NCI-H748 (cell line): ENCODE measurements at regions not wholly inside any gene's neighbourhood (a gene's known extent, or its start where the extent isn't known, plus 50 kb on each side); places are given as distances from the start of the nearest gene placed in this dataset.
"Not testable (repeated sequence)": the region's sequence is repeated elsewhere in the genome, so short reads cannot be mapped to it uniquely, and the experiment has no call there.

Experiments used
- DNase-seq: peaks from one replicate; lab custom pipeline; 2025; ENCODE audit not compliant: unreplicated experiment; lab: John Stamatoyannopoulos, UW

DNA sequence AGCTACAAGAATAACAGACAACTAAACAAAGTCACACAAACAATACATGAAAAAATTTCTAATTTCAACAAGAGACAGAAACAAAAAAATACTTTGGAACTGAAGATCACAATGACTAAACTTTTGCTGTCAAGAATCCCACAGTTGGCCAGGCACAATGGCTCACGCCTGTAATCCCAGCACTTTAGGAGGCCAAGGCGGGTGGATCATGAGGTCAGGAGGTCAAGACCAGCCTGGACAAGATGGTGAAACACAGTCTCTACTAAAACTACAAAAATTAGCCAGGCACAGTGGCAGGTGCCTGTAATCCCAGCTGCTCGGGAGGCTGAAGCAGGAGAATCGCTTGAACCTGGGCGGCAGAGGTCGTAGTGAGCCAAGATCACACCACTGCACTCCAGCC, 861.6 kb downstream of the UQCRFS1 start:
- DNase-seq: not testable (repeated sequence)

DNA sequence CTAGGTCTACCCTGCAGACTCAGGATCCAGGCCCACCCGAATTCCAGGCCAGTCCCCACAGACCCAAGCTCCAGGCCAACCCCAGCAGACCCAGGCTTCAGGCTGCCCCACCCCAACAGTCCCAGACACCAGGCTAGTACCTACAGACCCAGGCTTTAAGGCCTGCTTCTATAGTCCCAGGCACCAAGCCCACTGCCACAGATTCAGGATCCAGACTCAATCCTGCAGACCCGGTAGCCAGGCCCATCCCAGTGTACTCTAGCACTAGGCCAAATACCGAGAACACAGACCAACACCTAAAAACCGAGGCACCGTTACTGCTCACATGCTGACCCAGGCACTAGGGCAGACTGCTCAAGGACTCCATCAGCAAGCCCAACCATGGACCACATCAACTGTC, 862.3 kb downstream of the UQCRFS1 start:
- no peak for DNase-seq

DNA sequence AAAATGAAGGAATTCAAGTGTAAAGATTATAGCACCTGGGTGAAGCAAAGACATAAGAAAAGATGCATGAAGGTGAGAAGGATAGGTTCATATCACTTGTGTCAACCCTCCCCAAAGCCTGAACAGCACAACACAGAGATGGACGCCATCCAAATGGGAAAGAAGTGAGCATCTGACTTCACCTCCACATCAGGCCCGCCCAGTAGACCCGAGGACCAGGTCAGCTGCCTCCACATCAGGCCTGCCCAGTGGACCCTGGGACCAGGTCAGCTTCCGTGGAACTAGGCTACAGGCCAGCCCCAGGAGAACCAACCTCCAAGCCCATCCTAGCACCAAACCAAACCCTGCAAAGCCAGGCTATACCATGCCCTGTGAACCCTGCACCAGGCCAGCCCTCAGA, 862.9 kb downstream of the UQCRFS1 start:
- no peak for DNase-seq

DNA sequence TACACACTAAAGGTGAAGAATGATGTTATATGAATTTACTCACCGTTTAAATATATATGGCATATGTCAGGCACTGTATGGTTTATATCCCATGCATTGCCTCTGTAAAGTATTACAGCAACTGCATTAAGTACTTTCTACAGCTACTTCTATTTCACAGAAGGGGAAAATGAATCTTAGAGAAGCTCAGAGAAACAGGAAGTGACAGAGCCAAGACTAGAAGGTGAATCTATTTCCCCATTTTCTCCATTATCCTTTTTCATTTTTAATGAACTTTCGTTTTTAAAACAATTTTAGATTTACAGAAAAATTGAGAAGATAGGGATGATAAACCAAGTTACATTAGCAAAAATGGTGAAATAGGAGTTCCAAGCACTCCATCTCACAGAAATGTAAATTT, 863.3 kb downstream of the UQCRFS1 start:
- no peak for DNase-seq

DNA sequence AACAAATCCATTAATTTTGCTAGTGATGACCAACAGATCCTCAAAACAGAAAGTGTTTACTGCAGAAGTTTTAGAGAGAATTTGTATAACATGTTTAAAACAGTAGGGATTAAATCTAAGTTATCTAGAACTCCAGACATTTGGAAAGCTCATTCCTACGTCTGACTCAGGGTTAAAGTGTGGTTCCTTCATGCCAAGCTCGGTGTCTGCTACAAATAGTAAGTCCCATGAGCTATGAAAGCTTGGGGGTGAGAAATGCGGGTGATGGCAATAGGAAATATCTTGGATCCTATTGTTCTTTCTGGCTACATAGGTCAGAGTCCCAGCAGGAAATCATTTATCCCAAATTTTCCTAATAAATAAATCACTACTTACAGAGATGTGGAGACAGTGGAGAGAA, 867.1 kb downstream of the UQCRFS1 start:
- no peak for DNase-seq

DNA sequence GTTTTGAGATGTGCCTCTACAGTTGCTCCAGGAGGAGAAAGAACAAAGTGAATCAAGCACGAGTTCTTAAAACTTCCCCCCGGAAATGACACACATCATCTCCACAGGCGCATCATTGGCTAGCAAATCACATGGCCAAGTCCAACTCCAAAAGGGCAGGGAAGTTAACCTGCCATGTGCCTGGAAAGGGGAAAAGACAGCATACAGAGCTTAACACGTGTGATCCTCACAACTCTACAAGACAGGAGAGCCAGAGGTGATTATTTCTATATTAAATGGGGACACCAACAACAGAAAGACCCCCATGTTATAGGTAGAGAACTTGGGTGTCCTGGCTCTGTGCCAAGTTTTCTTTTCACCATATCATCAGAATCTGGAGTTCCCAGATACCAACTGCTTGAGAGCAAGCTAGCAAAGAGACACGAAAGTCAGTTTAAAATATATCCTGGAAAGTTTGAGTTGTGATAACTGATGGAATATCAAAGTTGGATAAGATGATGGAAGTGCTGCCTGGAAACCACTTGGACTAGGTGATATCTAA, 871.1 kb downstream of the UQCRFS1 start:
- DNase-seq: no peak

DNA sequence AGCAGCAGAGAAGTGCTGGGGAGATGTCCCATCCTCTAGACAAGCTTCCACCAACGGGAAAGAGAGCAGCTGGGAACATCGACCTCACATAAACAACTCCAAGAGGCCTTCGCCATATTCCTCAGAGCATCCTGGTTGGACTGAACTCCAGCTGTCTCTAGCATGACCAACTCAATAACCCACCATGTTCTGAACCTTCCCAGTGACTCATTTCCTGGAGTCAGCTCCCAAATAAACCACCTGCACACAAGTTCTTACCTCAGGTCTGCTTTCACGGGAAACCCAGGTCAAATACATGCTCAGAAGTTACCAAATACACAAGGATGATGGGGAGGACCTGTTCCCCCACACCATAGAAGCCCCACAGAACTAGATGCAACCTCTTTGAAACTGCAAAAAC, 878.5 kb downstream of the UQCRFS1 start:
- no peak for DNase-seq

DNA sequence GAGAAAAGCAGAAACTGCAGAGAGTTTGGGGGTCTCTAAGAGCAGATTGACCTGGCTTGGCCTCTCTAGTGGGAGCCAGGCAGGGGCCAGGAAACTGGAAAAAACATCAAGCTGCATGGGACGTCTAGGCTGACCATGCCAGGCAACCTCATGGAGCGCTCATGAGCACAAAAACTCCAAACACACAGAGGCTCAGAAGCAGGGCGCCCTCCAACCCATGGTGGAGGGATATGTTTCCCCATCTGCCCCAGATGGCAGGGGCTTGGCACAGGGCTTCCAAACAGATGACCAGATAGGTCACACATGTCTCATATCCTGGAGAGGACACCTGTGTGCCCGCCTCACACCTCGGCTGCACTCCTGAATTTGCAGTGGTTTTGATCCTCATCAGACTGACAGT, 879.0 kb downstream of the UQCRFS1 start:
- no peak for DNase-seq

DNA sequence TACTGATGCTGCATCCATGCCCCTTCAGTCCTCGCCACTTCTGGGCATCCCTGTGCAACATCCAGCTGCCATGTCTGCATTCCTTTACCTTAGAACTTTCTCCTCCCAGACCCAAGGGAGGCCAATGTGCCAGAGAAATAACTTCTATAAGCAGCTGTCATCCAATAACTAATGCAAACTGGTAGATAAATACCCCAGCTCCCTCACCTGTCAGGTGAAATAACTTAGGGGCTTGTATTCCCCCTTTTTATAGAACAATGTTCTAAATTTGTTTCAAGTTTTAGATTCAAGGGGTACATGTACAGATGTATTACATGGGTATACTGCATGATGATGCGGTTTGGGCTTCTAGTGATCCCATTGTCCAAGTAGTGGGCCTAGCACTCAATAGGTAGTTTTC, 880.1 kb downstream of the UQCRFS1 start:
- no peak for DNase-seq

DNA sequence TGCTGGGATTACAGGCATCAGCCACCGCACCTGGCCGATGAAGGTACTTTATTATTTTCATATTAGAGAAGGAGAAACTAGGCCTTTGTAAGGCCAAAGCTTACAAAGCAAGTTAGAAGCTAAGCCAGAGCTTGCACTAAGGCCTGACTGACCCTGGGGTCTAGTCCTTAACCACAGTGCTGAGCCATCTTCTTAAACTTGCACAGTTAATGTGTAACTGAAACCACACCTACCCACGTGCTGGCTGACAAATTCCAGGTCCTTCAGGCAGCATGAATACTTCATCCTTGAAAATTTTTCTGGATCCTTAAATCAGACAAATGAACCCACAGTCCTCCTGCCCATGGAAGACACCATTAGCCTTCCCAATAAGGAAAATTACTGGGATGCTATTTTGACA, 880.6 kb downstream of the UQCRFS1 start:
- DNase-seq: no peak

DNA sequence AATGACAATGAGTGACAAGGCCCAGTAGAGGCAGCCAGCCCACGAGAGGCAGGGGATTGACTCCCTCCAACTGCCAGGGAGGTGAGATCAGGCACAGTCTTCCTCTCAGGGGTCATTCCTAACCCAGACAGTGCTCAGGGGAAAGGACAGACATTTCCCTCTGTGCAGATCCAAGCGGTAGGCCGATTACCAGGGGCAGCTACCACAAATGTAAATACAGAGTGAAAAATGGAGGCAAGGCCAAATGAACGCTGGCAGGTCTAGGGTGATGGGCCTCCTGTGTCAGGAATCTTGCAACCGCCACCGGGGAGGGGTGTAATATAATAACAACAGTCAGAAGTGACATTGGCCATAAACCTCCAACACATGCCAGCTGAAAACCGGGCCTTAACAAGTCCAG, 881.4 kb downstream of the UQCRFS1 start:
- DNase-seq: no peak

DNA sequence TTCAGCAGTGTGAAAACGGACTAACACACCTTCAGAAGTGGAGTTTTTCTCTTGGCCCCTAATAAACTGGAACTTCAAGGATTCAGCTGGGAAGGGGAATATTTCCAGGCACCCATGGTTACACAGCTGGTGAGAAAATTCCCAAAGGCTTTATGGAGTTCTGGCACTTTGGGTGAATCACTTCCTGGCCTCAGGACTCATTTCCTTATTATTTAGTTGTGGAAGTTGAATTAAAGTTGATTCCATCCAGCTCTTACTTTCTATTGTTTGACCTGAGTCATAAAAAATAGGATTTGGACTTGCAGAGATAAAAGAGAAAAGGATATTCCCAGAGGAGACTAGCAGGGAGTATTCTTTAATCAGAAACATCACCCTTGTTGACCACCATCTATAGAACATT, 882.1 kb downstream of the UQCRFS1 start:
- no peak for DNase-seq

DNA sequence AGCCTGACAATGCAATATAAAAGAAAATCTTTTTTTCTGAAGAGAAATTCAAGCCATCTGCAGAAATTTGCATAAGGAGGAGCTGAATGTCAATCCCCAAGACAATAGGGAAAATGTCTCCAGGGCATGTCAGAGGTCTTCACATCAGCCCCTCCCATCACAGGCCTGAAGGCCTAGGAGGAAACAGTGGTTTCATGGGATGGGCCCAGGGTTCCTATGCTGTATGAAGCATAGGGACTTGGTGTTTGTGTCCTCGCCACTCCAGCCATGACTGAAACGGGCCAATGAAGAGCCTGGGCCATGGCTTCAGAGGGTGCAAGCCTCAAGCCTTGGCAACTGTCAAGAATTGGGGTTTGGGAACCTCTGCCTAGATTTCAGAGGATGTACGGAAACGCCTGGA, 883.5 kb downstream of the UQCRFS1 start:
- no peak for DNase-seq

DNA sequence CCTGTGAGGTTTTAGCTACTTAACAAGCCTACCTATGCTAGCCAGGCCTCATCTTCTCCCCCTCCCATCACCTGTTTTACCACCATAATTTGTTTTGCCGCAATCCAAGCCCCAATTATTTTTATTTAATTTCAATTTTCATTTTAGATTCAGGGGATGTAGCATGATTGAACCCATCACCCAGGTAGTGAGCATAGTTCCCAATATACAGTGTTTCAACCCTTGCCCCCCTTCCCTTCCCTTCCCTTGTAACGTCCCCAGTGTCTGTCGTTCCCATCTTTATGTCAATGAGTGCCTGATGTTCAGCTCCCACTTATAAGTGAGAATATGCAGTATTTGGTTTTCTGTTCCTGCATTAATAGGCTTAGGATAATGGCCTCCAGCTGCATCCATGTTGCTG, 885.0 kb downstream of the UQCRFS1 start:
- DNase-seq: no peak

DNA sequence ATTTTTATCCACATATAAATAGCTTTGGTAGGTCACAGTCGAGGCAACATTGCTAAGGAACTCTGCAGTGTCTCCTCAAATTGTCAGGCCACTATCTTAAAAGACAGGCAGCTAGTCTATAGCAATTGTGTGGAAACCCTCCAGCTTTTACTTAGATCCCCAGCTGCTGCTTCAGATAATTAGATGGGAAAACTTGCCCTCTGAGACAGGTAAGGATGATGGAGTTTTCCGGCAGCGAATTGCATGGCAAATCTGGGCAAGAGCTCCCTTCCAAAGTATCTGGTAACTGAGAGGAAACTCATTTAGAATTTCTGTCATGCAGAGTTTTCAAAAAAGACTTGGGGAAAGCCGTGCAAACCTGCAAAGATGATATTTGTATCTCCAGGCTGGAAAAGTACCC, 886.2 kb downstream of the UQCRFS1 start:
- no peak for DNase-seq

DNA sequence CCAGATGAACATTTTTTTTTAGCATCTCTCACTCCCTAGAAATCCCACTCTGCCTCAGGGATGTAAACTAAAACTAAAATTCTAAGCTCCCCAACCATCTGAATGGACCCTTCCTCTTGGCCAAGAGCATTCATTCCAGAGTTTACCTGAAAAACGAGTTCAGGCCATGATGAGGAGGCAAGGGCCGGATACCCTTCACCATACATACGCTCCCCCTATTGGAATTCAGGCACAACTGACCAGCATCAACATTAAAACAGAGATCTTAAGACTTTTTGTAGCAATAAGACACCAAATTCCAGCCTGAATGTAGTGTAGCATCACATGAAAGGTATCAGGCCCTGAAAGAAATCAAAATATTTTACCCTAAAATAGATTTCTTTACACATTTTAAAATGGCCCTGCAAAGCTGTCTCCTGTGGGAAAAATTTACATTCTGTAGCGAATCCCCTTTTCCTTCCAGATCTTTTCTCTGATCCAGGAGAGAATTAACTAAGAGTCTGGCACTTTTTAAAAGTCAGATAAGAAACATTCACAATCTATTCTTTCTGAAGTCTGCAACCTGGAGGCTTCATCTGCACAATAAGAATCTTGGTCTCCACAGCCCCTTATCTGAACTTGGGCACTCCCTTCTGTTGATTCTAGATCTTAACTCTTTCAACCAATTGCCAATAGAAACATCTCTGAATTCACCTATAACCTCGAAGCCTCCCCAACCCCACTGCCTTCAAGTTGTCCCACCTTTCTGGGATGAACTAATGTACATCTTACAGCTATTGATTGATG, 888.5 kb downstream of the UQCRFS1 start:
- no peak for DNase-seq

DNA sequence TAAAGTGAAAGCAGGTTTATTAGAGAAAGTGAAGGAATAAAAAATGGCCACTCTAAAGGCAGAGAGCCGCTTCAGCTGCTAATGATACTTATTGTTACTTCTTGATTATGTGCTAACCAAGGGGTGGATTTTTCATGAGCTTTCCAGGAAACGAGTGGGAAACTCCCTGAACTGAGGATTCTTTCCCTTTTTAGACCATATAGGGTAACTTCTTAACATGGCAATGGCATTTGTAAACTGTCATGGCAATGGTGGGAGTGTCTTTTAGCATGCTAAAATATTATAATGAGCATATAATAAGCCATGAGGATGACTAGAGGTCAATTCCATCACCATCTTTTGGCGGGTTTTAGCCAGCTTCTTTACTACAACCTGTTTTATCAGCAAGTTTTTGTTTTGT, 890.0 kb downstream of the UQCRFS1 start:
- no peak for DNase-seq

DNA sequence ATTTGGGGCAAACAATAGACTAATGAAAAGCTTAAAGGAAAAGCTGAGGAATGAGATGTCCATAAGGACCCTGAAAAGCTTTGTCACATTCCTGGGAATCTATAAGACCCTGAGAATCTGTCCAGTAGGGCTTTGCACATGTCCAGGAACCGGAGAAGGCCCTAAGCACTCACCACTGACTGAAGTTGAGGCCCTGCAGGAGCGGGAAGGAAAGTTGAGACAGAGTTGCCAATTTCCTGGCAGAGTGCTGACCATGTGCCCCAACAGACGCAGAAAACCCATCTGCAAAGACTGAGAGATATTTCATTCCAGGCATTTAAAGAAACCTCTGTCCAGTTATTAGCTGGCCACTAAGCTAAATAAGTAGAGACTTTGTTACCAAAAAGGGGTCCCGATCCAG, 890.5 kb downstream of the UQCRFS1 start:
- DNase-seq: no peak

DNA sequence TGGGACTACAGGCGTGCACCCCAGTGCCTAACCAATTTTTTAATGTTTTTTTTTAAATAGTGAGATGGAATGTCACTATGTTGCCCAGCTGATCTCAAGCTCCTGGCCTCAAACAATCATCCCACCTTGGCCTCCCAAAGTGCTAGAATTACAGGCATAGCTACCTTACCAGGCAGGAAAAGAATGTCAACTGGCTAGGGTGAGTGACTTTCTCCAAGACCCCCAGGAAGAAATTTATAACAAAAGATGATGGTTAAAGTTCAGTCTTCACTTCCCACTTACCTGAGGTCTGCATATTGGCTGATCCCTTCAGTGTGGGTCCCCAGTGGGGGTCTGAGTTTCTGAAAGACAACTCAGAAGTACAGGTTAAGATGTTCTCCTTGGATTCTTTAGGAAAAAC, 893.0 kb downstream of the UQCRFS1 start:
- no peak for DNase-seq

DNA sequence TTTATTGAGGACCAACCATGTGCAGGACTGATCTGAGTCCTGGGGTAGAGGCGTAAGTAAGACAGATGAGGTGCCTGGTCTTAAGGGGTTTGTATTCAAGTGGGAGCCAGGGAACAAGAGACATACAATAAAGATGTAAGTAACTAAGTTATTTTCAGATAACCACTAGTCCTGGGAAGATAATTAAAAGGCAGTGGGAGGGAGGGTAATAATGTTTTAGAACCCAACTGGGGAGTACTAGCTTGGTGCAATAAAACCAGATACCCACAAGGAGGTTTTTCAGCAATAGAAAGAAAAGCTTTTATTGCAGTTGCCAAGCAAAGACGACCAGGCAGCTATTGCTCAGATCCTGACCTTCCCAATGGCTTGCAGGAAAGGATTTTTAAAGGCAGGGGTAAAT, 893.7 kb downstream of the UQCRFS1 start:
- DNase-seq: no peak

DNA sequence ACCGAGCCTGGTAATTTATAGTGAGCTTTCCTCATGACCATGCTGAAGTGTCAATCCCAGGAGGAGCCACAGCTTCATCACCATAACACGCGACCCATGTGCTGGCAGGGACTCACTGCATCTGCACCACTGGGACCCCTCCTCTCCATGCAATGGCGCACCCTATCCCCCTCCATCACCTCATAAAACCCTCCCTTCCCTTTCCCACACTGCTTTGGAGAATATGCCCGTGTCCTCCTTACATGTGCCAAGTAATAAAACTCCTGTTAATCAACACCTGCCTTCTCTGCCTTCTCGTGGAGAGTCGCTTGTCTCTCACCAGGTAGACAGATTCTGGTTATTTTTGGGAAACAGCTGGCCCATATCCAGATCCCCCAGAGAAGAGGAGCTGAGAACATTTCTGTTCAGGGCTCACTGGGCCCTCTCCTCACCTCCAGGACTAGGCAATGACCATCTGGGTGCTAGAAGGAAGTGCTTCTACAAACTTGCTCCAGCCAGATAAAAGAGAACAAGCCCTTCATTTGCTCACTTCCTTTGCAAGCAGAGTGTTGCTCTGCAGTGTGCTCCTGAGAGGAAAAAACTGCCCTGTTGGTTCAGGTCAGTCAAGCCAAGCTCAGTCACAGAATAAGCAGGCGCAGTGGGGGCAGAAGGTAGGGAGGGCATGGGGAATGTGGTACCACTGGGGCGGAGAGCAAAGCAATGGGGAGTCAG, 894.3 kb downstream of the UQCRFS1 start:
- no peak for DNase-seq

DNA sequence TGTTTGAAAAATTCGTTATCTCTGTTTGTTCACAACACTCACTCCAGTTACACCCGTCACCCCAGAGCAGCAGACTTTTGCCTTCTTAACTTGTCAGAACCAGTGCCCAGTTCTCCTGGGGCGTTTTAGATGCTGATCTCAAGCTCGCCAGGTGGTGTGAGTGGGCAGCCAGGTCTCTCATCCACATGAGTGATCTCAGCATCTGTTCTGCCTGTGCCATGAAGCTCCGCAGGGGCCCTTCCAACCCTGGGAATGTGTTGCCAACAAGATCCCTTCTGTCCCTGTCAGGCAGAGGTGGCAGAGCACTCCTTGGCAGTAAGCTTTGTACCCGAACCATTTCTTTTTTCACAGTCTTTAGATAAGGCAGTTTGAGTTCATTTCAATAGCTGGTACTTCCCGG, 896.5 kb downstream of the UQCRFS1 start:
- no peak for DNase-seq

DNA sequence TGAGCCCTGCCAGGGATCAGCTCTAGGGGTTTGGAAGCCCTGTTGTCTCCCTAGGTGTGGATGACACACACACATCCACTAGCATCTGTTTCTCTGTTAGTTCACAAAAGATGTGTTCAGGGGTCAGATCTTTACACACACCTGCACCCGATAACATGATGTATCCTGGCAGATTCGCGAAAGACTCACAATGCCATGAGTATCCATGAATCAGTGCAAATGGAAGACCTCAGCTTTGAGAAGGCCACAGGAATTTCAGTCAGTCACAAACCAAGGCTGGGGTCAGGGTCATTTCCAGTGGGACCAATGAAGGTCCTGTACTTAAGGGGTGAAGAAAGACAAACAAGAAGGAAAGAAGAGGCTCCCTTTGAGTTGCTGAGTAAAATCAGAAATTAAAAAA, 898.2 kb downstream of the UQCRFS1 start:
- no peak for DNase-seq
